HG03442 (cell line): ENCODE measurements at regions not wholly inside any gene's neighbourhood (a gene's known extent, or its start where the extent isn't known, plus 50 kb on each side); places are given as distances from the start of the nearest gene placed in this dataset.

Source experiments
- ATAC-seq: cut with Tn5 transposase; IDR thresholded peaks from one replicate; pipeline ENCODE4 v1.9.1; 2021; ENCODE audit warnings: mild to moderate bottlenecking, moderate library complexity; ENCODE audit not compliant: unreplicated experiment

GRCh38 chr18:24773101-24773500, 312.7 kb downstream of the HRH4 start:
- ATAC-seq = no peak

GRCh38 chr18:24776019-24776418, 315.6 kb downstream of the HRH4 start:
- ATAC-seq = no peak

- no peak for ATAC-seq
Measured at GRCh38 chr18:24778810-24779418, 318.5 kb downstream of the HRH4 start.

GRCh38 chr18:24782566-24782965, 322.1 kb downstream of the HRH4 start:
- no peak for ATAC-seq

- ATAC-seq = no peak
Measured at GRCh38 chr18:24785019-24785418, 324.6 kb downstream of the HRH4 start.

- ATAC-seq = no peak
Measured at GRCh38 chr18:24786027-24786426, 325.6 kb downstream of the HRH4 start.

- ATAC-seq = no peak
Measured at GRCh38 chr18:24790347-24790746, 329.9 kb downstream of the HRH4 start.

GRCh38 chr18:24791751-24792545, 331.5 kb downstream of the HRH4 start:
- ATAC-seq = no peak

- ATAC-seq = no peak
Measured at GRCh38 chr18:24793742-24794141, 333.3 kb downstream of the HRH4 start.

- ATAC-seq = no peak
Measured at GRCh38 chr18:24795129-24795528, 334.7 kb downstream of the HRH4 start.

- no peak for ATAC-seq
Measured at GRCh38 chr18:24797981-24798380, 337.5 kb downstream of the HRH4 start.

- ATAC-seq = no peak
Measured at GRCh38 chr18:24799176-24799575, 338.7 kb downstream of the HRH4 start.

GRCh38 chr18:24799720-24800119, 339.3 kb downstream of the HRH4 start:
- no peak for ATAC-seq

- ATAC-seq = no peak
Measured at GRCh38 chr18:24801001-24801400, 340.6 kb downstream of the HRH4 start.

- ATAC-seq = no peak
Measured at GRCh38 chr18:24802456-24802855, 342.0 kb downstream of the HRH4 start.

GRCh38 chr18:24805156-24805555, 344.7 kb downstream of the HRH4 start:
- ATAC-seq = no peak

GRCh38 chr18:24809173-24809950, 348.9 kb downstream of the HRH4 start:
- ATAC-seq = no peak

GRCh38 chr18:24810561-24811305, 350.3 kb downstream of the HRH4 start:
- ATAC-seq = no peak

- ATAC-seq = no peak
Measured at GRCh38 chr18:24811950-24812681, 351.7 kb downstream of the HRH4 start.

GRCh38 chr18:24814521-24814920, 354.1 kb downstream of the HRH4 start:
- no peak for ATAC-seq
